Esophagus mucosa (tissue), 1 donor: ENCODE measurements at regions not wholly inside any gene's neighbourhood (a gene's known extent, or its start where the extent isn't known, plus 50 kb on each side); places are given as distances from the start of the nearest gene placed in this dataset.

Experiments used
- ATAC-seq: fragments of 200-7000 bp; cut with Tn5 transposase; one replicate; pipeline ENCODE4 v1.9.1; 2020
- donor health status: DM: yes; HTN: yes; CAD: no.

DNA sequence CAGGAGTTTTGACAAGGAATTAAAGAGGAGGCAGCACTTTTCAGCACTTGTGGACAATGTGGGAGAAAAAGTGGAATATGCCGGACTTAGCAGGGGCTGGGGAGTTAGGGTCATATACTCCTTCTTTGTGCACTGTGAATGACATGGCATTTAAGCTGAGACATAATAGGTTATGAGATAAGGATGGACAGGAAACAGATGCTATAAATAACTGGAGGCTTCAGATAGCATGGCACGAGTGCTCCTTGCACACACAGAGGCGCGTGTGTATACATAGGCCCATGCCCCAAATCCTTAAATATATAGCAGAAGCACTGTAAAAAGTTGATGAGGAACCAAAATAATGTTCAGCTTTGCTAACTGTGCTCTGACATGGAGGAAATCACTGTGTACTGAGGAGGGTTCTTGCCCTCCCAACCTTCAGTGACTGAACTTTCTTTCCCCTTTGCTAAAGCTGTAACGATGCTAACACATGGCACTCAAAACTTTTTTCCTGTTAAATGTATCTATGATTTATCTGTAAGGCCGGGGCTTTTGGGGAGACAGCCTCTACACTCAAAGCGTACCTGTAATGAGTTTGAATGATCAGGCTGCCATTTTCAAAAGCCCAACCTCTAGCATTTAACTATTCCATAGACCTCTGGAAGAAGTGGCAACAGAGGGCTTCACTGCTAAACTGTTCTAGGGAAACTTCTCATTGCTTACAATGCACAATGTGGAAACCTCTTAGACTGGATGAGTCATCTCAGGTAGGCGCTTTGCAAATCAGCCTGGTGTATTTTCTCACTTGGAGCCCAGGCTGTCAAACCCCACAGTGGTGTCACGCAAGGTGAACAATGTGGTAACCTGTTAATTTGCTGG, 784.6 kb downstream of the NR2F2 start:
- no peak for ATAC-seq

GRCh38 chr15:97115761-97116070, 785.2 kb downstream of the NR2F2 start:
- no peak for ATAC-seq

DNA sequence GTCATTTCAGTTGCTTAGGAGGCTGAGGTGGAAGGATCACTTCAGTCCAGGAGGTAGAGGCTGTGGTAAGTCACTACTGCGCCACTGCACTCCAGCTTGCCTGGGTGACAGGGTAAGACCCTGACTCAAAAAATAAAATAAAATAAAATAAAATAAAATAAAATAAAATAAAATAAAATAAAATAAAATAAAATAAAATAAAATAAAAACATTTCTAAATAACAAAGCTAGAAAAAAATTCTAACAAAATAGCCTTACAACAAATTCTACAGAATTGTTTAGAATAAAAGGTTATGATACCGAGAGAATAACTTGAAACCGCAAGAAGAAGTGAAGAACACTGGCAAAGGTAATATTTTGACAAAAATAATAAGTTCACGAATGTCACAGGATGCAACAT, 794.3 kb downstream of the NR2F2 start:
- ATAC-seq, result no peak

- ATAC-seq, result no peak
These were observed 796.2 kb downstream of the NR2F2 start for GRCh38 chr15:97126553-97127233.

GRCh38 chr15:97129674-97130073, 799.2 kb downstream of the NR2F2 start:
- ATAC-seq, result no peak

DNA sequence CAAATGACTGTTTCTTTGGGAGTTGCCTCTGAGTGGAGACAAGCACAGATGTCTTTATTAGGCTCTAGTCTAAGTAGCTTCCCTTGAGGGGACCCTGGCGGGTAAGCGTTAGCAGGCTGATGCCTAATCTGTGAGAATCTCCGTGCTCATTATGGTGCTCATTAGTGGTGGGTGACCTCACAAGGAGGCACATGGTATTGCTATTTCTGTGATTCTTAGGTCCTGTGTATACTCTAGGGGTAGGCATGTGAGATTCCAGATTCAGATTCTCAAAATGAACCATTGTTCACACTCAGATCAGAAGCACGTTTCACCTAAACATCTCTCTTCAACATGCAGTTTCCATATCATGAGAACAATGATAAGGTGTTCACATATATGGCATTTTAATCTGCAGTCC, 809.7 kb downstream of the NR2F2 start:
- ATAC-seq, result no peak

GRCh38 chr15:97141360-97141759, 810.9 kb downstream of the NR2F2 start:
- ATAC-seq, result no peak

DNA sequence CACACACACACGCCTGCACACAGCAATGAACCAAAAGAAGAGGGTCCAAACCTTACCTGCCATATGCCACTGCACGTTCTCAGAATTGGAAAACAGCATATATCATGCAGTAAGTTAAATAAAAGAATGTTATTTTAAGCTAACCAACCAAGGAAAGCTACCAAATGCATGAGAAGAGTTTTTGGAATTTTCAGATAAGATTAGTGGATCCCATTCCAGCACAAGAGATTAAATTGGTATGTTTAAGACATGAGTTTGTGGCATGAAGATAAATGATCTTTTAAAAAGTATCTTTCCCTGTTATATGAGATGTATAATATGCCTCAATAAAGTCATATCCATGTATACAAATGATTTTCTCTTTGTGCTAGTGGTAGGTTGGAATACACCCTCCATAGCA, 811.4 kb downstream of the NR2F2 start:
- ATAC-seq, result no peak

DNA sequence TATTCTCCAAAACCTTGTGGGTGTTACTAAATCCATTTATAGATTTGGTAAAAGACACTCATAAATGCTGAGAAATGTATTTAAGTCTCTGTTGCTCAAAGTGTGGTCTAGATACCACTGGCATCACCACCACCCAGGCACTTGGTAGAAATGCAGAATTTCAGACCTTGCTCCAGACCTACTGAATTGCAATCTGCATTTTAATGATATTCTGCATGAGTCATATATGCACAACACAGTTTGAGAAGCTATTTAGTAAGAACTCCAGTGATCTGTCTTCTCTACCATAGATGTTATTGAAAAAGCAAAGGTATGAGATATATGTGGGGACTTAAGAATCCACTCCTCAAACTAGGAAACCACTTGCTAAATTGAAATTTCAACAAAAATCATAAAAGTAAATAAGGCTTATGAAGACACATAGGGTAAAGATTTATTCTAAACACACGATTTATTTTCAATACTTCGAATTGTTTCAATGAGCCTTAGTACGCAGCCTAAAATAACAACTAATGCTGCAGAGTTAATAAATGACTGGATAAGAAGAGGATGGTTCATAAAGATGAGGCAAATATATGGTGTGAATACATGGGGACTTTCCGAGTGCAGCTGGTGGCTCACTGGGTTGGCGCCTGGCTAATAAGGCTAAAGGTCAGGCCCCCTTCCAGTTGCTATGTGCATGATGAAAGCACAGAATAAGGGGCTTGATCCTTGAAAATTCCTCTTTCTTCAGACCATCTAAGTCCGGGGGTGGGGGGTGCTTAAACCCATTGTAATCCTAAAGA, 813.3 kb downstream of the NR2F2 start:
- ATAC-seq, result no peak

- no peak for ATAC-seq
These were observed 813.8 kb downstream of the NR2F2 start for GRCh38 chr15:97144377-97144711.

- no peak for ATAC-seq
These were observed 813.3 kb upstream of the ARRDC4 start for GRCh38 chr15:97146929-97147870.

DNA sequence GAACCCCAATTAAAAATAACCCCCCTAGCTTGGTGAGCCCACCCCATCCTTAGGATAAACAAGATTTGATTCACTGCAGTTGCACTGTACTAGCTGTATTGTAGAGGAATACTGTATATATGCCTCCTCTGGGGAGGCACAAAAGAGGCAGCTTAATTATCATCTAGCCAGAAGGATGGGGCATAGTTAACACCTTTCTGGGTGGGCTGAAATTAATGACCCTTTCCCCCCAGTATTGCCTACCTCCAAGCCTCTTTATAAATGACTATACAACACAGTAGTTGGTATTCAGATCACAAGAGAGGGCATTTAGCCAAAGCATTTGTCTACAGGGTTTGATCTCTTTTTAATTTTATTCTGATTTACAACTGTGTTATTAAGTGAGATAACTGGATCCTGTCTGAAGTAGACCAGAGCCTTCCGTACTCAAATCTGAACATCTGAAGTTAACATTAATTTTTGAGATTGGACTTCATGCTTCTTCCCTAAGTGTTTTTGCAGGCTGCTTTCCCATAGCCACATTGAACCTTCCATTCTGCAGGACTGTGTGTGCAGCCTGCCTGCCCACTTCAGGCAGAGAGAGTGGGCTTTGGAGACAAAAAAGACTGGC, 807.0 kb upstream of the ARRDC4 start:
- ATAC-seq, result no peak

GRCh38 chr15:97156739-97157265, 803.7 kb upstream of the ARRDC4 start:
- no peak for ATAC-seq

GRCh38 chr15:97162805-97163495, 797.6 kb upstream of the ARRDC4 start:
- ATAC-seq, result no peak

DNA sequence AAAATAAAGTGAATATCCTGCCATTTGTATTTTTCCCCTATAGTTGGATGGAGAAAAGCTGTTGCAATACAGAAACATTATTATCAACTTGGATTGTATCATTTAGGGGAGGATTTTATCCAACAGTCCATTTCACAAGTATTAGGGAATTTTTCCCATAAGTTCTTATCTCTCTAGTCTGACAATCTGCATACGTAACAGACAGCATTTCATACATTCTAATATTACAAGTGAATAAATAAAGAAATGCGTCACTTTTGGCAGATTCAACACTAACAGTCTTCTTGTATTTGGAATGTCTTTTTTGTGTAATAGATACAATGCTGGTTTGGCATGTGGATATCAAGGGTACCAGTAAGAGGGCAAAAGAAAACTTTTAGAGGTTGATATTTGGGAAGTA, 795.3 kb upstream of the ARRDC4 start:
- no peak for ATAC-seq

DNA sequence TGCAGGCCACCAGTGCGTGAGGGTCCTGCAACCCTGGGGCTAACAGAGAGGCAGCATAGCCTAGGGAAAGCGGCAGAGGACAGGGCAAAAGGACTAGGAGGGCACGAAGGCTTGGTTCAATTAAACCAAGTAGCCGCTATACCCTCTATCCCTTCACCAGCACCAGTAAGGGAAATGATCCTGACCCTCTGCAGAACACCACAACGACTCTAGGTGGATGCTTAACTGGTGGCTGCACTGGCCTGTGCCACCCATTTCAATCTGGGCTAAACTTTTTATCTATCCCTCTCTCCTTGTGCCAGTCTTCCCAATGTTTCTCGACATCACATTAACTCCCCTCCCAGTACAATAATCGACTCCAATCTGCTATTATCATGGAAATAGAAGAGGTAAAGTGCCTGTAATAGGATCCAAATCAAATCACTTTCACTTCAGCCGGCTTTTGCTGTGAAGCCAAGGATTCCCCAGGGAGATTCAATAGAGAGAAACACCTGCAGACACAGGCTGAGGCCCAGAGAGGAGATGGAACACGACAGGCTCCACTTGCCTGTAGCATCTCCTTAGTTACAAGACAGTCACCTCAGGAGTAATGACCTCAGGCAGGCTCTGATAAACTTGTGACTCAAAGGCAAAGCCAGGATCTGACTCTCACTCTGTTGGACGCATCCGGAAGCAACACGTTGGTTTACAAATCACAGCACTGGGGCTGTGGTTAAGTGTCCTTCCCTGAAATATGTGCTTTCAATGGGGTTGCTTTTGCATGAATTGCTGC, 791.6 kb upstream of the ARRDC4 start:
- no peak for ATAC-seq

GRCh38 chr15:97171556-97171955, 788.9 kb upstream of the ARRDC4 start:
- no peak for ATAC-seq

GRCh38 chr15:97174886-97175540, 785.5 kb upstream of the ARRDC4 start:
- ATAC-seq, result no peak

DNA sequence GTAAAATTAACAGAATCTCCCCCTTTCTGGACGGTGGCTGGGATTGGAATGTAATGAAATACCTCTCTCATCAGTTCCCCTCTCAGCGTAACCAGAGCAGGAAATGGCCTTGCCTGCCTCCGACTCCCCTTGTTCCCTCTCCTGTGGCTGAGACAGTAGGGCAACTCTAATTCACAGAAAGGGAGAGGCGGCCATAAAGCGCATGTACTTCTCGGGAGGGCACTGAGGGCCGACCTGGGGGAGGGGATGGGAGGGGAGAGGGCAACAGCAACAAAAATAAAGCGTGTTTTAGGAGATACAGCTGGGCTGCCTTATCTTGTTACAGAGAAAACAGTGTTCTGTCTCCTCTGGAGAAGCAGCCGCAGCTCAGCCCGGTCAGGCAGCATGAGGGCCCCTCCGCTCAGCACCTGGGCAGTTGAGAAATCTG, 783.3 kb upstream of the ARRDC4 start:
- no peak for ATAC-seq

DNA sequence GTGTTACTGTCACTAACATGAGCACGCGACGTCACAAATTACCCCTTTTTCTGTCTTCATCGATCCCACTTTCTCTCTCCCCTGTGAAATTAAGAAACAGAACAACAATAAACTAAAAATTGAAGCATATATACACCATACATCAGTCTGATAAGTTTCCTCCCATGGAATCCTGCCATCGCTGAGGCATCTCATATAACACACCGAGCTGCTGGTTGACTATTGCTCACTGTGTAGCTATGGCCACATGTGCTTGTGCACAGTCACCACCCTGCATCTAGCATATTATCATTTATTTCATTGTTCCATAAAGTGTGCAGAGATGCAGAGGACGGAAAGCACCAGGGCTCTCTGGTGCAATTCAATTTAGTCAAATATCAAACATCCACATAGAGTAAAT, 777.9 kb upstream of the ARRDC4 start:
- ATAC-seq, result no peak
